MCF 10A (cell line): ENCODE measurements at regions not wholly inside any gene's neighbourhood (a gene's known extent, or its start where the extent isn't known, plus 50 kb on each side); places are given as distances from the start of the nearest gene placed in this dataset.
"Not testable (repeated sequence)": the region's sequence is repeated elsewhere in the genome, so short reads cannot be mapped to it uniquely, and the experiment has no call there.

Source experiments
- BruUV-seq: library from RNA; stranded (reverse); fragments of 400-500 nt; replicated peaks from 2 replicates; lab custom pipeline; 2021; lab: Mats Ljungman, UMichigan
- CTCF ChIA-PET: fragments of 300-600 bp; sonication (Branson Sonifier 250); formaldehyde crosslinking; extraction: SDS; loops from one replicate; lab custom pipeline; 2021; ENCODE audit warnings: antibody characterized with exemption, inconsistent platforms; lab: Yijun Ruan, JAX
- POLR2A ChIA-PET: fragments of 300-600, 350-650 bp; sonication (Branson Sonifier 250); formaldehyde crosslinking; extraction: SDS; loops from one replicate; lab custom pipeline; 2020; ENCODE audit warnings: antibody characterized with exemption, inconsistent platforms; lab: Yijun Ruan, JAX
- DNase-seq: peaks from one replicate; pipeline ENCODE4 v3.0.0-alpha.2; 2018; ENCODE audit not compliant: unreplicated experiment
- H3K27ac Mint-ChIP-seq: one replicate; pipeline ENCODE4 v1.8.0; 2022; ENCODE audit warnings: mild to moderate bottlenecking, low read depth, mixed read lengths; ENCODE audit not compliant: unreplicated experiment
- H3K27me3 Mint-ChIP-seq: one replicate; pipeline ENCODE4 v1.8.0; 2022; ENCODE audit warnings: mixed read lengths; ENCODE audit not compliant: insufficient read depth, unreplicated experiment
- H3K36me3 Mint-ChIP-seq: one replicate; pipeline ENCODE4 v1.8.0; 2022; ENCODE audit warnings: mild to moderate bottlenecking, moderate library complexity, mixed read lengths; ENCODE audit not compliant: insufficient read depth, unreplicated experiment
- H3K4me1 Mint-ChIP-seq: one replicate; pipeline ENCODE4 v1.8.0; 2022; ENCODE audit warnings: mixed read lengths; ENCODE audit not compliant: insufficient read depth, unreplicated experiment
- H3K4me3 Mint-ChIP-seq: one replicate; pipeline ENCODE4 v1.8.0; 2022; ENCODE audit warnings: mild to moderate bottlenecking, moderate library complexity, mixed read lengths; ENCODE audit not compliant: unreplicated experiment
- H3K9me3 Mint-ChIP-seq: one replicate; pipeline ENCODE4 v1.8.0; 2022; ENCODE audit warnings: mixed read lengths; ENCODE audit not compliant: unreplicated experiment
- CTCF ChIP-seq: fragments of 200-600 bp; IDR thresholded peaks from one replicate; pipeline ENCODE4 v1.8.0; 2022; ENCODE audit warnings: antibody characterized with exemption, mild to moderate bottlenecking; ENCODE audit not compliant: unreplicated experiment
- intact Hi-C: fragments of 100-400 bp; cut with micrococcal nuclease; formaldehyde crosslinking; loops from 2 replicates; pipeline ENCODE4 v1.14.1; 2022

- peak; percentile 11 for TF ChIP-seq CTCF
- intact Hi-C loops: no loop called here
- peaks cover 7% of the 10 kb centered on the region for H3K9me3 Mint-ChIP-seq
- ChIA-PET CTCF (interaction anchor here (0.6 to 1.5 kb wide), 8 partner anchors 14 to 604 kb away, joined by 3 to 4 read pairs (median 3); no protein-coding TSS in a partner anchor), POLR2A (interaction anchor here (0.9 to 1.0 kb wide), 2 partner anchors 13 to 324 kb away, joined by 3 read pairs; no protein-coding TSS in a partner anchor)
- H3K27ac Mint-ChIP-seq: no peak overlapping the region
- peak; percentile 34 for DNase-seq
- BruUV-seq: no TSS peak
- no peak overlapping the region for H3K4me3 Mint-ChIP-seq
- H3K4me1 Mint-ChIP-seq: no peaks in the 10 kb centered on the region
- no peaks in the 10 kb centered on the region for H3K36me3 Mint-ChIP-seq
- no peaks in the 10 kb centered on the region for H3K27me3 Mint-ChIP-seq
These were observed 100.4 kb upstream of the DNAJC1 start for GRCh38 chr10:22103701-22104470.

- intact Hi-C loops: no loop called here
- H3K9me3 Mint-ChIP-seq: peaks cover 16% of the 10 kb centered on the region
- no peak overlapping the region for H3K4me3 Mint-ChIP-seq
- TF ChIP-seq CTCF: no peak
- no TSS peak for BruUV-seq
- H3K36me3 Mint-ChIP-seq: no peaks in the 10 kb centered on the region
- DNase-seq: no peak
- no peak overlapping the region for H3K27ac Mint-ChIP-seq
- H3K27me3 Mint-ChIP-seq: no peaks in the 10 kb centered on the region
- ChIA-PET CTCF (no interaction called here), POLR2A (no interaction called here)
- no peaks in the 10 kb centered on the region for H3K4me1 Mint-ChIP-seq
These were observed 94.2 kb upstream of the DNAJC1 start for GRCh38 chr10:22097696-22098095.

- CTCF ChIA-PET, H3K36me3 Mint-ChIP-seq, DNase-seq, POLR2A ChIA-PET, H3K27ac Mint-ChIP-seq, H3K4me3 Mint-ChIP-seq, BruUV-seq, intact Hi-C loops, H3K27me3 Mint-ChIP-seq: not testable (repeated sequence)
- peaks cover 12% of the 10 kb centered on the region for H3K4me1 Mint-ChIP-seq
- H3K9me3 Mint-ChIP-seq: peaks cover 11% of the 10 kb centered on the region
These were observed 87.7 kb upstream of the DNAJC1 start for GRCh38 chr10:22091260-22091659.

GRCh38 chr10:22087402-22087738 lies 83.8 kb upstream of the DNAJC1 start:
- Mint-ChIP-seq H3K9me3 (no peaks in the 10 kb centered on the region), H3K36me3 (no peaks in the 10 kb centered on the region), H3K27me3 (no peaks in the 10 kb centered on the region), H3K27ac (peak overlapping the region; percentile 90), H3K4me3 (peak overlapping the region; percentile 48), H3K4me1 (peaks cover 26% of the 10 kb centered on the region)
- ChIA-PET POLR2A (interaction anchor here (0.7 to 3.9 kb wide), 6 partner anchors 11 to 1245 kb away, joined by 3 to 26 read pairs (median 10); partner anchors contain the start of genes COMMD3 and DNAJC1), CTCF (interaction anchor here (0.7 kb wide), 1 partner anchor 41 kb away, joined by 4 read pairs; no protein-coding TSS in a partner anchor)
- no peak for DNase-seq
- intact Hi-C loops: no loop called here
- no TSS peak for BruUV-seq
- no peak for TF ChIP-seq CTCF
